A673 (cell line): ENCODE measurements at regions not wholly inside any gene's neighbourhood (a gene's known extent, or its start where the extent isn't known, plus 50 kb on each side); places are given as distances from the start of the nearest gene placed in this dataset.

Experiments used
- EZH2 ChIP-seq: fragments of 200-600 bp; sonication (generic); IDR thresholded peaks from 2 replicates; pipeline ENCODE4 v1.6.1; 2017; ENCODE audit warnings: borderline replicate concordance, low read depth, mild to moderate bottlenecking, mixed read lengths, antibody characterized with exemption, low read length; ENCODE audit not compliant: poor library complexity, severe bottlenecking
- TF ChIP-seq, protein P1 (sequence below): fragments of 300-800, 200-600 bp; sonication (generic); conservative IDR thresholded peaks from 2 replicates; pipeline ENCODE4 v1.5.1; 2017; ENCODE audit warnings: low read depth, mild to moderate bottlenecking, antibody characterized with exemption, low read length, moderate library complexity, mixed read lengths

DNA sequence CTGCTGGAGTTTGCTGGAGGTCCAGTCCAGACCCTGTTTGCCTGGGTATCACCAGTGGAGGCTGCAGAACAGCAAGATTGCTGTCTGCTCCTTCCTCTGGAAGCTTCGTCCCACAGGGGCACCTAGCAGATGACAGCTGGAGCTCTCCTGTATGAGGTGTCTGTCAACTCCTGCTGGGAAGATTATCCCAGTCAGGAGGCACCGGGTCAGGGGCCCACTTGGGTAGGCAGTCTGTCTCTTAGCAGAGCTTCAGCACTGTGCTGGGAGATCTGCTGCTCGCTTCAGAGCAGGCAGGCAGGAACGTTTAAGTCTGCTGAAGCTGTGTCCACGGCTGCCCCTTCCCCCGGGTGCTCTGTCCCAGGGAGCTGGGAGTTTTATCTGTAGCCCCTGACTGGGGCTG is 96.8 kb upstream of the SLC35F1 start:
- TF ChIP-seq, protein P1, sequence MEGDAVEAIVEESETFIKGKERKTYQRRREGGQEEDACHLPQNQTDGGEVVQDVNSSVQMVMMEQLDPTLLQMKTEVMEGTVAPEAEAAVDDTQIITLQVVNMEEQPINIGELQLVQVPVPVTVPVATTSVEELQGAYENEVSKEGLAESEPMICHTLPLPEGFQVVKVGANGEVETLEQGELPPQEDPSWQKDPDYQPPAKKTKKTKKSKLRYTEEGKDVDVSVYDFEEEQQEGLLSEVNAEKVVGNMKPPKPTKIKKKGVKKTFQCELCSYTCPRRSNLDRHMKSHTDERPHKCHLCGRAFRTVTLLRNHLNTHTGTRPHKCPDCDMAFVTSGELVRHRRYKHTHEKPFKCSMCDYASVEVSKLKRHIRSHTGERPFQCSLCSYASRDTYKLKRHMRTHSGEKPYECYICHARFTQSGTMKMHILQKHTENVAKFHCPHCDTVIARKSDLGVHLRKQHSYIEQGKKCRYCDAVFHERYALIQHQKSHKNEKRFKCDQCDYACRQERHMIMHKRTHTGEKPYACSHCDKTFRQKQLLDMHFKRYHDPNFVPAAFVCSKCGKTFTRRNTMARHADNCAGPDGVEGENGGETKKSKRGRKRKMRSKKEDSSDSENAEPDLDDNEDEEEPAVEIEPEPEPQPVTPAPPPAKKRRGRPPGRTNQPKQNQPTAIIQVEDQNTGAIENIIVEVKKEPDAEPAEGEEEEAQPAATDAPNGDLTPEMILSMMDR = no peak
- TF ChIP-seq EZH2 = no peak
